Upper lobe of right lung (tissue), 1 donor: ENCODE measurements at regions not wholly inside any gene's neighbourhood (a gene's known extent, or its start where the extent isn't known, plus 50 kb on each side); places are given as distances from the start of the nearest gene placed in this dataset.

Source experiments
- ATAC-seq: fragments of 200-7000 bp; cut with Tn5 transposase; one replicate; pipeline ENCODE4 v1.9.1; 2020; ENCODE audit warnings: mild to moderate bottlenecking, moderate library complexity
- DNase-seq: peaks from one replicate; pipeline ENCODE4 v3.0.0-alpha.2; 2020
- H3K27ac ChIP-seq: fragments of 200-600 bp; one replicate; pipeline ENCODE4 v1.8.0; 2022
- H3K27me3 ChIP-seq: fragments of 200-600 bp; one replicate; pipeline ENCODE4 v1.8.0; 2022; ENCODE audit warnings: mild to moderate bottlenecking
- H3K36me3 ChIP-seq: fragments of 200-600 bp; one replicate; pipeline ENCODE4 v1.8.0; 2022
- H3K4me1 ChIP-seq: fragments of 200-600 bp; one replicate; pipeline ENCODE4 v1.8.0; 2022
- H3K4me3 ChIP-seq: fragments of 200-600 bp; one replicate; pipeline ENCODE4 v1.8.0; 2022; ENCODE audit warnings: mild to moderate bottlenecking
- H3K9me3 ChIP-seq: fragments of 200-600 bp; one replicate; pipeline ENCODE4 v1.8.0; 2022
- intact Hi-C: fragments of 100-400 bp; cut with DNase I; formaldehyde crosslinking; loops from one replicate; pipeline ENCODE4 v1.11.0; 2022
- TF ChIP-seq, protein P1 (sequence below): fragments of 200-600 bp; IDR thresholded peaks from one replicate; pipeline ENCODE4 v1.8.0; 2022; ENCODE audit warnings: antibody characterized with exemption
- donor health status: DM: no; HTN: yes; CAD: no; lungs with severe emphysema.

DNA sequence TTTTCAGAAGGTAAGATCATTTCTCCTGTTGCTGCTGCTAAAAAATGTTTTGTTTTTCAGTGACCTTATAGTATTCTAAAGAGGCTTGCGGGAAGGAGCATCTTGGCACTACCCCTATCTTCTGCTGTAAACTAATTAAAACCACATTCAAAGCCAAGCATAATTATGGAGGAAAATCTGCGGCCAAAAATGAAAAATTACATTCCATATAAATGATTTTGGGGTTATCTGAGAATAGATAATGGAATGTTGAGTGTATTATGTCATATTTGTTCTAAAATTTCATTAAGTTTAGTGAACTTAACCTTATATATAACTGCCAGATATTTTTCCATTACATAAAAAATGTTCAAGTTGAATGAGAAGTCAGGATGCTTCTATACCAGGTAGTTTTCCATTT is 170.4 kb upstream of the TMC3 start:
- Histone ChIP-seq H3K36me3 (no peaks in the 10 kb centered on the region), H3K9me3 (no peaks in the 10 kb centered on the region), H3K4me1 (no peaks in the 10 kb centered on the region), H3K27ac (no peak overlapping the region), H3K4me3 (no peak overlapping the region), H3K27me3 (no peaks in the 10 kb centered on the region)
- intact Hi-C loops, result no loop called here
- no peak for ATAC-seq
- no peak for DNase-seq
- TF ChIP-seq, protein P1, sequence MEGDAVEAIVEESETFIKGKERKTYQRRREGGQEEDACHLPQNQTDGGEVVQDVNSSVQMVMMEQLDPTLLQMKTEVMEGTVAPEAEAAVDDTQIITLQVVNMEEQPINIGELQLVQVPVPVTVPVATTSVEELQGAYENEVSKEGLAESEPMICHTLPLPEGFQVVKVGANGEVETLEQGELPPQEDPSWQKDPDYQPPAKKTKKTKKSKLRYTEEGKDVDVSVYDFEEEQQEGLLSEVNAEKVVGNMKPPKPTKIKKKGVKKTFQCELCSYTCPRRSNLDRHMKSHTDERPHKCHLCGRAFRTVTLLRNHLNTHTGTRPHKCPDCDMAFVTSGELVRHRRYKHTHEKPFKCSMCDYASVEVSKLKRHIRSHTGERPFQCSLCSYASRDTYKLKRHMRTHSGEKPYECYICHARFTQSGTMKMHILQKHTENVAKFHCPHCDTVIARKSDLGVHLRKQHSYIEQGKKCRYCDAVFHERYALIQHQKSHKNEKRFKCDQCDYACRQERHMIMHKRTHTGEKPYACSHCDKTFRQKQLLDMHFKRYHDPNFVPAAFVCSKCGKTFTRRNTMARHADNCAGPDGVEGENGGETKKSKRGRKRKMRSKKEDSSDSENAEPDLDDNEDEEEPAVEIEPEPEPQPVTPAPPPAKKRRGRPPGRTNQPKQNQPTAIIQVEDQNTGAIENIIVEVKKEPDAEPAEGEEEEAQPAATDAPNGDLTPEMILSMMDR, result no peak

DNA sequence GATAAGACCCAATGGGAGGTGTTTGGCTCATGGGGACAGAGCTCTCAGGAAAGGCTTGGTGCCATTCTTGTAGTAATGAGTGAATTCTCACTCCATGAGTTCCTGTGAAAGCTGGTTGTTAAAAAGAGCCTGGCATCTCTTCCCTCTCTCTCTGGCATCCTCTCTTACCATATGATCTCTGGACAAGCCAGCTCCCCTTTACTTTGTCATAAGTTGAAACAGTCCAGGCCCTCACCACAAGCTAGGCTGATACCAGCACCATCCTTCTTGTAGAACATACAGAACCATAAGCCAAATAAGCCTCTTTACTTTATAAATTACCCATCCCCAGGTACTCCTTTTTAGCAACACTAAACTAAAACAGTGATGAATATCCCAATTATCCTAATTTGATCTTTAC is 166.9 kb upstream of the TMC3 start:
- no peaks in the 10 kb centered on the region for H3K27me3 ChIP-seq
- DNase-seq (no peak), ATAC-seq (no peak)
- TF ChIP-seq, protein P1, result no peak
- H3K27ac ChIP-seq, result no peak overlapping the region
- H3K4me3 ChIP-seq, result no peak overlapping the region
- H3K9me3 ChIP-seq, result no peaks in the 10 kb centered on the region
- no peaks in the 10 kb centered on the region for H3K4me1 ChIP-seq
- intact Hi-C loops, result no loop called here
- no peaks in the 10 kb centered on the region for H3K36me3 ChIP-seq

DNA sequence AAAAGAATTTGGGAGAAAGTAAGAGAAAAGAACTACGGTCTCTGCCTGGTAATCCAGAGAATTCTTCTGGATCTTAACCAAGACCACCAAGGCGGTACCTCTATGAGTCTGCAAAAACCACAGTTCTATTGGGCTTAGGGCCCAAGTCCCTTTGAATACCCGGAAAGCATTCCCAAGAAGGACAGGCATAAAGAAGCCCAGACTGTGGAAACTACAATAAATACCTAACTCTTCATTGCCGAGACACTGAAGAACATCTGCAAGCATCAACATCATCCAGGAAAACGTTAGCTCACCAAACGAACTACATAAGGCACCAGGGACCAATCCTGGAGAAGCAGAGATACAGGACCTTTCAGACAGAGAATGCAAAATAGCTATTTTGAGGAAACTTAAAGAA is 162.3 kb upstream of the TMC3 start:
- ATAC-seq (no peak), DNase-seq (no peak)
- no peaks in the 10 kb centered on the region for H3K36me3 ChIP-seq
- TF ChIP-seq, protein P1, result no peak
- intact Hi-C loops, result no loop called here
- no peaks in the 10 kb centered on the region for H3K9me3 ChIP-seq
- no peak overlapping the region for H3K4me3 ChIP-seq
- H3K27me3 ChIP-seq, result peaks cover 9% of the 10 kb centered on the region
- no peaks in the 10 kb centered on the region for H3K4me1 ChIP-seq
- H3K27ac ChIP-seq, result no peak overlapping the region

DNA sequence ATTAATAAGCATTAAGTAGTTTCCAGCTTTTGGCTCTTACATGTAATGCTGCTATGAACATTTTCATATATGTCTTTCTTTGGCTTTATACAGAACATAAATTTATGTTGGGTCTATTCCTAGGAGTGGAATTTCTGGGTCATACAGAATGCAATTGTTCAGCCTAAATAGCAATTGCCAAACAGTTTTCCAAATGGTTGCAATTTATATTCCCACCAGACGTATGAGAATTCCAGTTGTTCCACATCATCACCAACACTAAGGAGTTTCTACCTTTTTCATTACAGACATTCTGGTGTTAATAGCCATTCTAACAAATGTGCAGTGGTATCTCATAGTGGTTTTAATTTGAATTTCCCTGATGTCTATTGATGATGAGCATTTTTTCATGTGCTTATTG is 160.1 kb upstream of the TMC3 start:
- H3K36me3 ChIP-seq, result no peaks in the 10 kb centered on the region
- no peak for ATAC-seq
- no peak overlapping the region for H3K4me3 ChIP-seq
- no peaks in the 10 kb centered on the region for H3K9me3 ChIP-seq
- H3K4me1 ChIP-seq, result no peaks in the 10 kb centered on the region
- intact Hi-C loops, result no loop called here
- no peak overlapping the region for H3K27ac ChIP-seq
- H3K27me3 ChIP-seq, result peaks cover 9% of the 10 kb centered on the region
- no peak for DNase-seq
- TF ChIP-seq, protein P1, result no peak

DNA sequence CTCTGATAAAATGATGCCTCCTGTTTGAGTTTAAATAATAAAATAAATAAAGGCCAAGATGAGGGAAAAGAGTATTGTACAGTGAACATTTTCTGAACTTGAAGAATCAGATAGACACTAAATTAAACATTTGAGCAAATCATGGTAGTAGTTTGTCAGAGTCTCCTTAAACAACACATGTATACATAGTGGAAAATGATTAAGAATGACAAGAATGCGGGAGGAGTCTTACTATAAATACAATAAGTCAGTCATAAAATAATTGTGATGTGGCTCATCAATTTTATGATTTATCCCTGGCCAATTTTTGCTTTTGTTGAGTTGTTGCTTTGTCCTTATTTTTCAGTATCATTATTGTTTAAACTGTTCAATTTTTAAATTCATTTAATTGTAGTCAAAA is 158.0 kb upstream of the TMC3 start:
- ATAC-seq, result no peak
- H3K9me3 ChIP-seq, result no peaks in the 10 kb centered on the region

More for the DNA sequence above, 158.0 kb upstream of the TMC3 start:
- Histone ChIP-seq H3K4me3 (no peak overlapping the region), H3K36me3 (no peaks in the 10 kb centered on the region), H3K4me1 (no peaks in the 10 kb centered on the region), H3K27ac (no peak overlapping the region), H3K27me3 (peaks cover 9% of the 10 kb centered on the region)
- TF ChIP-seq, protein P1, result no peak
- intact Hi-C loops, result no loop called here
- no peak for DNase-seq
